Sciatic nerve (tissue), 2 donors: ENCODE measurements at regions not wholly inside any gene's neighbourhood (a gene's known extent, or its start where the extent isn't known, plus 50 kb on each side); places are given as distances from the start of the nearest gene placed in this dataset.
A peak's percentile ranks its signal among the peaks of the same experiment; 100 is the strongest.
"Not testable (repeated sequence)": the region's sequence is repeated elsewhere in the genome, so short reads cannot be mapped to it uniquely, and the experiment has no call there.

ENCODE experiments used
- ATAC-seq: fragments of 200-7000 bp; cut with Tn5 transposase; one replicate; pipeline ENCODE4 v1.9.1; 2020; ENCODE audit warnings: mild to moderate bottlenecking, moderate library complexity
- DNase-seq: peaks from one replicate; pipeline ENCODE4 v3.0.0-alpha.2; 2020; ENCODE audit warnings: low spot score
- intact Hi-C: fragments of 100-400 bp; cut with DNase I; formaldehyde crosslinking; loops from one replicate; pipeline ENCODE4 v1.14.2; 2022
- donor health status: DM: no; HTN: no; CAD: no.
- donor health status: DM: no; HTN: no; CAD: no.

DNA sequence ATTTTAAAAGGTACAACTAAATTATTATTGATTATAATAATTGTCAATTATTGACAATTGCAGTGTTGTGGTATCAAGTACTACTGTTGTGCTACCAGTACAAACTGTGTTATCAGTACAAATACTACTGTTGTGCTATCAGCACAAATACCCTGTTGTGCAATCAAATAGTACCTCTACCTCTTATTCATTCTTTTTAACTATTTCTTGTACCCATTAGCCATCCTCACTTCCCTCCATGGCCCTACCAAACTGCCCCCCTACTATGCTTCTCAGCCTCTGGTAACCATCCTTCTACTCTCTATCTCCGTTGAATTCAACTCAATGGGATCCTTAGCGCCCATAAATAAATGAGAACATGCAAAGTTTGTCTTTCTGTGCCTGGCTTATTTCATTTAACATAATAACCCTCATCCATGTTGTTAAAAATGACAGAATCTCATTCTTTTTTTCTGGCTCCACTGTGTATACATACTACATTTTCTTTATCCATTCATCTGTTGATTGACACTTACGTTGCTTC lies 160.1 kb upstream of the TPTE start:
- DNase-seq, intact Hi-C loops: not testable (repeated sequence)
- ATAC-seq: peak; percentile 22

DNA sequence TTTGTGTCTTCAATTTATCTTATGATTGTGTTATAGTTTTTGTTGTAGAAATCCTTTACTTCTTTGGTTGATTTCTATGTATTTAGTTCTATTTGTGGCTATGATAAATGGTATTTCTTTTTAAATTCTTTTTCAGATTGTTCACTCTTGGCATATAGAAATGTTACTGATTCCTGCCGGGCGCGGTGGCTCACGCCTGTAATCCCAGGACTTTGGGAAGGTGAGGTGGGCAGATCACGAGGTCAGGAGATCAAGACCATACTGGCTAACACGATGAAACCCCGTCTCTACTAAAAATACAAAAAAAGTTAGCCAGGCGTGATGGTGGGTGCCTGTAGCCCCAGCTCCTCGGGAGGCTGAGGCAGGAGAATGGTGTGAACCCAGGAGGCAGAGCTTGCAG lies 158.6 kb upstream of the TPTE start:
- DNase-seq, intact Hi-C loops, ATAC-seq: not testable (repeated sequence)

DNA sequence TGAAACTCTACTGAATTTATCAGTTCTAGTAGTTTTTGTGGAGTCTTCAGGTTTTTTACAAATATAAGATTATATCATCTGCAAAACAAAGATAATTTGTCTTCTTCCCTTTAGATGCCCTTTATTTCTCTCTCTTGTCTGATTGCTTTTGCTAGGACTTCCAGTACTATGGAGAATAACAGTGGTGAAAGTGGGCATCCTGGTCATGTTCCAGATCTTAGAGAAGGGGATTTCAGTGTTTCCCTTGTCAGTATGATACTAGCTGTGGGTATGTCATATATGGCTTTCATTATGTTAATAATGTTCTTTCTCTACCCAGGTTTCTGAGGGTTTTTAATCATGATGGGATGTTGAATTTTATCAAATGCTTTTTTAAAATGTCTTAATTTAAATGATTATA lies 158.1 kb upstream of the TPTE start:
- DNase-seq, ATAC-seq, intact Hi-C loops: not testable (repeated sequence)

DNA sequence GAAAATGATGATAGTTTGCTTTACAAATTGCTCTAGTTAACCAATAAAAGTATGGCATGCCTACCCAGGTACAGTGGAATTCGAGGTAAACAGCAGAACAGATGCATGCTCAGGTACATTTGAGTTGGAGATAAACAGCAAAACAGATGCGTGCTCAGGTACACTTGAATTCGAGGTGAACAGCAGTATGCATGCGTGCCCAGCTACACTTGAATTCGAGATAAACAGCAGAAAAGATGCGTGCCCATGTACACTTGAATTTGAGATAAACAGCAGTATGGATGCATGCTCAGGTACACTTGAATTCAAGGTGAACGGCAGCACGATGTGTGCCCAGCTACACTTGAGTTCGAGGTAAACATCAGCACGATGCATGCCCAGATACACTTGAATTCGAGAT lies 155.2 kb upstream of the TPTE start:
- intact Hi-C loops, DNase-seq, ATAC-seq: not testable (repeated sequence)

DNA sequence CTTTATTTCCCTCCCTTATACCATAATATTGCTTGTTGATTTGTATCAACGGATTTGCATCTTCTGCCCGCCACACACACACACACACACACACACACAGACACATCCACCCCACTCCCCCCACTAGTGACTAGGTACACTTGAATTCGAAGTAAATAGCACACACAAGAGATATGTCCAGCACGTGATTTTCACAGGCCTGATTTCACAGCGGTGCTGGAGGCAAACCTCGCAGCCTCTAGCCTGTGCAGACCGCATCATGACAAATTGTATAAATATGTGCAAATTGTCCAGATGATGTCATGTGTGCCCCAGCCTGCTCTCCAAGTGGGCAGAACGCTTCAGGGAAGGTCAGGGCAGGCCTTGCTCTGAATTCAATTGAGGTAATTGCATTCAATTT lies 153.8 kb upstream of the TPTE start:
- DNase-seq, intact Hi-C loops: not testable (repeated sequence)
- peak; percentile 11 for ATAC-seq

DNA sequence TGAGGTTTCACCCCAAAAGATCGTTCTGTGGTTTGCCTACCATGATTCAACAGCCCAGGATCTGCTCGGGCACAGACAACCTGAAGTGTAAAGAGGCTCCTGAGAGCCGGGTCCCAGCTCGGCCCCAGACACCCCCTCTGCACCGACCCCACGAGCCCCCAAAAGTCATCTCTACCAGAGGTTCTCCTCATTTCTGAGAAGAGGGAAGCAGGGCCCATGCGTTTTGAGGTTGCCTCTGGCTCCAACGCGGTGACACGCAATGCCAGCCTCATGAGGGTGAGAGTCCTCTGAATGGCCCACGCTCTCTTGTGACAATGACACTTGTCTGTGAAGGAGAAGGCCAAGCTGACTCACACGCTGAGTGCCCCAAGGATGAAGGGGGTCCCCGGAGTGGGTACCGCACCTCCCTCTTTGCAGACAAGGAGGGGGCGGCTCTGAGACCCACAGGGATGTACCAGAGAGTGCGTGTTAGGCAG lies 153.0 kb upstream of the TPTE start:
- peak; percentile 49 for ATAC-seq
- DNase-seq, intact Hi-C loops: not testable (repeated sequence)

DNA sequence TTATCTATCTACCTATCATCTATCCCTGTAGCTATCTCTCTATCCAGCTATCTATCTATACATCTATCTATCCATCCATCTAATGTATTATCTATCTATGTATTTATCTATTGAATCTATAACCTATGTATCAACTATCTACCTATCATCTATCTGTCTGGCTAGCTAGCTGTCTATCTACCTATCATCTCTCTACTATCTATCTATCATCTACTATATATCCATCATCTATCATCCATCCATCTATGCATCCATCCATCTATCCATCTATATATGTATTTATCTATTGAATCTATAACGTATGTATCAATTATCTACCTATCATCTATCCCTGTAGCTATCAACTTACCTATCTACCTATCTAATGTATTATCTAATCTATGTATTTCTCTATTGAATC lies 152.1 kb upstream of the TPTE start:
- intact Hi-C loops, DNase-seq, ATAC-seq: not testable (repeated sequence)

DNA sequence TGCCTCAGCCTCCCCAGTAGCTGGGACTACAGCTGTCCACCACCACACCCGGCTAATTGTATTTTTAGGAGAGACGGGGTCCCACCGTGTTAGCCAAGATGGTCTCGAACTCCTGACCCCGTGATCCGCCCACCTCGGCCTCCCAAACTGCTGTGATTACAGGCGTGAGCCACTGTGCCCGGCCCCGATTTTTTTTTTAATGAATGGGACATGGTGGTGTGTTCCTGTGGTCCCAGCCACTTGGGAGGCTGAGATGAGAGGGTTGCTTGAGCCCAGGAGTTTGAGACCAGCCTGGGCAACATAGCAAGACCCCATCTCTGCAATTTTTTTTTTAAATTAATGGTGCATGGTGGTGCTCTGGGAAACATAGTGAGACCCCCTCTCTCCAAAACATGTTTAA lies 143.6 kb upstream of the TPTE start:
- ATAC-seq, DNase-seq, intact Hi-C loops: not testable (repeated sequence)

DNA sequence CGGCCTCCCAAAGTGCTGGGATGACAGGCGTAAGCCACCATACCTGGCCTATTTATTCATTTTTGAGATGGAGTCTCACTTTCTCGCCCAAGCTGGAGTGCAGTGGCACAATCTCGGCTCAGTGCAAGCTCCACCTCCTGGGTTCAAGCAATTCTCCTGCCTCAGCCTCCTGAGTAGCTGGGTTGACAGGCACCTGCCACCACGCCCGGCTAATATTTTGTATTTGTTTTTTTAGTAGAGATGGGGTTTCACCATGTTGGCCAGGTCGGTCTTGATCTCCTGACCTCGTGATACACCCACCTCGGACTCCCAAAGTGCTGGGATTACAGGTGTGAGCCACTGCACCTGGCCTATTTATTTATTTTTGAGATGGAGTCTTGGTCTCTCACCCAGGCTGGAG lies 141.6 kb upstream of the TPTE start:
- ATAC-seq, DNase-seq, intact Hi-C loops: not testable (repeated sequence)

DNA sequence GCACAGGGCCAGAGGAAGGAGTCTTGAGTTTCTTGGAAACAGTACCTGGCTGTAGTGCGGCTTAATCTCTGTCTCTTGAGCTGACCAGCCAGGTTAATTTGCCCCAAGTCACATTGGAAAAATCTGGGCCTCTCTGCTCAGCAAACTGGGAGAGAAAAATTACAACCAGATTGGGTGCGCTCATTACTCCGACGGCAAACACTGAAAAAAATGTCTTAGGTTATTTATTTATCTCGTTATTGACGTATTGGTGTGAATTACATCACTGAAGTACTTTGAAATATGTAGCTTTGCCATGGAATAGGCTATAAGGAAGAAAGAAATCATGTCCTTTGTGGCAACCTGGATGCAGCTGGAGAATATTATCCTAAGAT lies 139.7 kb upstream of the TPTE start:
- DNase-seq, ATAC-seq, intact Hi-C loops: not testable (repeated sequence)

DNA sequence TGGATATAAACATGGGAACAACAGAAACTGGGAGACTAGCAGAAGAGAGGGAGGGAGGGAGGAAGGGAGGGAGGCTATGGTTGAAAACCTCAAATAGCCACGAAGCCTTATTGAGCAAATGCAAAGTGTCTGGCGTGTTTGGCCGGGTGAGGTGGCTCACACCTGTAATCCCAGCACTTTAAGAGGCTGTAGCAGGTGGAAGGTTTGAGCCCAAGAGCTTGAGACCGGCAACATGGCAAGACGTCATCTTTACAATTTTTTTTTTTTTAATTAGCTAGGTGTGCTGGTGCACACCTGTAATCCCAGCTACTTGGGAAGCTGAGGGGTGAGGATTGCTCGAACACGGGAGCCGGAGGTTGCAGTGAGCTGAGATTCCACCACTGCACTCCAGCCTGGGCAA lies 139.2 kb upstream of the TPTE start:
- DNase-seq, ATAC-seq, intact Hi-C loops: not testable (repeated sequence)

DNA sequence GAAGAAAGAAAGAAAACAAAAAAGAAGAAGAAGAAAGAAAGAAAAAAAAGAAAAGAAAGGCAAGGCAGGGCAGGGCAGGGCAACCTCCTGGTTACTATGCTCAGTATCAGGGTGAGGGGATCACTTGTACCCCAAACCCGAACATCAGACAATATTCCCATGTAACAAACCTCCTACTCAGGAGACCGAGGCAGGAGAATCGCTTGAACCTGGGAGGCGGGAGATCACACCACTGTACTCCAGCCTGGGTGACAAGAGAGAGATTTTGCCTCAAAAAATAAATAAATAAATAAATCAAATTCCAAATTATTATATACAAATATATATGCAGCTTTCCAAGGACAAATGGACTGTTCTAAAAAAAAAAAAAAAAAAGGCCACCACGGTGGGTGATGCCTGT lies 138.8 kb upstream of the TPTE start:
- DNase-seq, intact Hi-C loops: not testable (repeated sequence)
- peak; percentile 30 for ATAC-seq

DNA sequence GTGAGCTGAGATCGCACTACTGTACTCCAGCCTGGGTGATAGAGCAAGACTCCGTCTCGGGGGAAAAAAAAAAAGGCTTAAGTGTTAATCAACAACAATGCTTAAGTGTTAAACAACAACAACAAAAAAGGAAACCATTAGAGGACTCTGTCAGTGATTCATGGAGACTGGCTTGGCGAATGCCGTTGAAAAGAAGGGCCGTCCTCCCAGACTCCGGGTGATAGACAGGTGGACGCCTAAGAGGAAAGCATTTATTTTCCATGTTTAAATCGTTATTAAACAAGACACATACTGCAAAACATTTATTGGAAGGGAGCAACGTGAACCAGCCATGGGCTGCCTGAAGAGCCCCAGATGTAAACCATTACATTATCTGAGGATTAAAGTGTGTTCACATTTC lies 137.8 kb upstream of the TPTE start:
- not testable (repeated sequence) for ATAC-seq

DNA sequence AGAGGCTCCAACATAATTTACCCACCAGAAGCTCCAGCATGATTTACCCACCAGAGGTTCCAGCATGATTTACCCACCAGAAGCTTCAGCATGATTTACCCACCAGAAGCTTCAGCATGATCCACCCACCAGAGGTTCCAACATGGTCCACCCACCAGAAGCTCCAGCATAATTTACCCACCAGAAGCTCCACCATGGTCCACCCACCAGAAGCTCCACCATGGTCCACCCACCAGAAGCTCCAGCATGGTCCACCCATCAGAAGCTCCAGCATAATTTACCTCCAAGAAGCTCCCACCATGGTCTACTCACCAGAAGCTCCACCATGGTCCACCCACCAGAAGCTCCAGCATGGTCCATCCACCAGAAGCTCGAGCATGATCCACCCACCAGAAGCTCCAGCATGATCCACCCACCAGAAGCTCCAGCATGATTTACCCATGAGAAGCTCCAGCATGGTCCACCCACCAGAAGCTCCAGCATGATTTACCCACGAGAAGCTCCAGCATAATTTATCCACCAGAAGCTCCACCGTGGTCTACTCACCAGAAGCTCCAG lies 137.0 kb upstream of the TPTE start:
- DNase-seq, ATAC-seq, intact Hi-C loops: not testable (repeated sequence)

More for the DNA sequence above, 137.8 kb upstream of the TPTE start:
- intact Hi-C loops, DNase-seq: not testable (repeated sequence)

DNA sequence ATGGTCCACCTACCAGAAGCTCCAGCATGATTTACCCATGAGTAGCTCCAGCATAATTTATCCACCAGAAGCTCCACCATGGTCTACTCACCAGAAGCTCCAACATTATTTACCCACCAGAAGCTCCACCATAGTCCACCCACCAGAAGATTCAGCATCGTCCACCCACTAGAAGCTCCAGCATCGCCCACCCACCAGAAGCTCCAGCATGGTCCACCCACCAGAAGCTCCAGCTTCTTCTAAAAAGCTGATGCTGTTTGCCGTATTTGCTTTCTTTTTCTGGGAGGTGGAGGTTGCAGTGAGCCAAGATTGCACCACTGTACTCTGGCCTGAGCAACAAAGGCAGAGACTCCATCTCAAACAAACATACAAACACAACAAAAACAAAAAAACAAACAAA lies 136.2 kb upstream of the TPTE start:
- intact Hi-C loops, ATAC-seq, DNase-seq: not testable (repeated sequence)

DNA sequence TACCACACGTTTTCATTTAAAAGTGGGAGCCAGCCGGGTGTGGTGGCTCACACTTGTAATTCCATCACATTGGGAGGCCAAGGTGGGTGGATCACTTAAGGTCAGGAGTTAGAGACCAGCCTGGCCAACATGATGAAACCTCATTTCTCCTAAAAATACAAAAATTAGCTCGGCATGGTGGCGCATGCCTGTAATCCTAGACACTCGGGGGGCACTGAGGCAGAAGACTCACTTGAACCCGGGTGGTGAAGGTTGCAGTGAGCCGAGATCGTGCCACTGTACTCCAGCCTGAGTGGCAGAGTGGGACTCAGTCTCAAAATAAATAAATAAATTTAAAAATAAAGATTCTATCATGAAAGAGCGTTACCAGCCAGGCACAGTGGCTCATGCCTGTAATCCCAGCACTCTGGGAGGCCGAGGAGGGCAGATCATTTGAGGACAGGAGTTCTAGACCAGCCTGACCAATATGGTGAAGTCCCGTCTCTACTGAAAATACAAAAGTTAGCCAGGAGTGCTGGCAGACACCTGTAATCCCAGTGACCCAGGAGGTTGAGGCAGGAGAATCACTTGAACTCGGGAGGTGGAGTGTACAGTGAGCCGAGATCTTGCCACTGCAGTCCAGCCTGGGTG lies 135.4 kb upstream of the TPTE start:
- intact Hi-C loops, DNase-seq, ATAC-seq: not testable (repeated sequence)

DNA sequence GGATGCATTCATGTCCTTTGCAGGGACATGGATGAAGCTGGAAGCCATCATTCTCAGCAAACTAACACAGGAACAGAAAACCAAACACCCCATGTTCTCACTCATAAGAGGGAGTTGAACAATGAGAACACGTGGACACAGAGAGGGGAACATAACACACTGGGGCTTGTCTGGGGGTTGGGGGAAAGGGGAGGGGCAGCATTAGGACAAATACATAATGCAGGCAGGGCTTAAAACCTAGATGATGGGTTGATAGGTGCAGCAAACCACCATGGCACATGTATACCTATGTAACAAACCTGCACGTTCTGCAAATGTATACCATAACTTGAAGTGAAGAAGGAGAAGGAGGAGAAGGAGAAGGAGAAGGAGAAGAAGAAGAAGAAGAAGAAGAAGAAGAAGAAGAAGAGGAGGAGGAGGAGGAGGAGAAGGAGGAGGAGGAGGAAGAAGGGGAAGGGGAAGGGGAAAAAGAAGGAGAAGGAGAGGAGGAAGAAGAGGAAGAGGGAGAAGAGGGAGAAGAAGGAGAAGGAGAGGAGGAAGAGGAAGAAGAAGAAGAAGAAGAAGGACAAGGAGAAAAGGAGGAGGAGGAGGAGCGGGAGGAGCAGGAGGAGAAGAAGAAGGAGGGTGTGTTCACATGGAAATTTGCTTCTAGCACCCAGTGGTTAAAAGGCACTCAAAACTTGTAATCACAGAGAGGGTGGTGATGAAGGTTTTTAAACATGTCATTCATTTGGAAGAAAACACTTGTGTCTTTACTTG lies 133.5 kb upstream of the TPTE start:
- ATAC-seq, intact Hi-C loops, DNase-seq: not testable (repeated sequence)

DNA sequence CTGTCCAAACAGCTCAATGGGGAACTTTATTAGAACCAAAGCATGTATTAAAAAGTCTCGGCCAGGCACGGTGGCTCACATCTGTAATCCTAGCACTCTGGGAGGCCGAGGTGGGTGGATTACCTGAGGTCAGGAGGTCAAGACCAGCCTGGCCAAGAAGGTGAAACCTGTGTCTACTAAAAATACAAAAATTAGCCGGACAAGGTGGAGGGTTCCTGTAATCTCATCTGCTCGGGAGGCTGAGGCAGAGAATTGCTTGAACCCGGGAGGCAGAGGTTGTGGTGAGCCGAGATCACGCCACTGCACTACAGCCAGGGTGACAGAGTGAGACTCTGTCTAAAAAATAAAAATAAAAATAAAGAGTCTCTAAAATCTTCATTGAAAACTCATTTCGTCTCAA lies 132.8 kb upstream of the TPTE start:
- ATAC-seq, DNase-seq, intact Hi-C loops: not testable (repeated sequence)

DNA sequence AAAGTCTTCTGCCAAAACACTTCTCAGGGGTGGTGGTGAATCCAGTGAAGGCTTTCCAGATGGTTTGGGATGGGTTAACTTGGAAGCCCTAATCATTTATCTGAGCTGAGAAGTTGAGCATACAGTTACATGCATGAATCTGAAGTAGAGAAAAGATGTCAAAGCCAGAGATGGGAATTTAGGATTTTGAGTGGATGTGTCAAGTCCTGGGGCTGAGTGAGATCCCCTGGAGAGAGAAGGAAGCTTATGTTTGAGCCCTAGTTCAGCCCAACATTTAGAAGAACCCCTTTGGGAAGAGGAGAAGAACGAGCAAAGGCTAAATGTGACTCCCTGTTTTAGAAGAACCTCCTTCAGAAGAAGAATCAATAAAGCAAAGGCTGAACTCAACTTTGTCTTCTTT lies 129.1 kb upstream of the TPTE start:
- ATAC-seq: peak; percentile 3
- DNase-seq, intact Hi-C loops: not testable (repeated sequence)
